WI38 (cell line): ENCODE measurements at regions not wholly inside any gene's neighbourhood (a gene's known extent, or its start where the extent isn't known, plus 50 kb on each side); places are given as distances from the start of the nearest gene placed in this dataset.
A peak's percentile ranks its signal among the peaks of the same experiment; 100 is the strongest.
"Not testable (repeated sequence)": the region's sequence is repeated elsewhere in the genome, so short reads cannot be mapped to it uniquely, and the experiment has no call there.

Source experiments
- H3K4me3 ChIP-seq: 2 replicates; pipeline ENCODE4 v1.5.1; 2011; ENCODE audit warnings: low read depth, mild to moderate bottlenecking, control low read depth, low read length
- CTCF ChIP-seq: IDR thresholded peaks from 2 replicates; pipeline ENCODE4 v1.5.1; 2012; ENCODE audit warnings: low read depth, mild to moderate bottlenecking, control low read depth, low read length

DNA sequence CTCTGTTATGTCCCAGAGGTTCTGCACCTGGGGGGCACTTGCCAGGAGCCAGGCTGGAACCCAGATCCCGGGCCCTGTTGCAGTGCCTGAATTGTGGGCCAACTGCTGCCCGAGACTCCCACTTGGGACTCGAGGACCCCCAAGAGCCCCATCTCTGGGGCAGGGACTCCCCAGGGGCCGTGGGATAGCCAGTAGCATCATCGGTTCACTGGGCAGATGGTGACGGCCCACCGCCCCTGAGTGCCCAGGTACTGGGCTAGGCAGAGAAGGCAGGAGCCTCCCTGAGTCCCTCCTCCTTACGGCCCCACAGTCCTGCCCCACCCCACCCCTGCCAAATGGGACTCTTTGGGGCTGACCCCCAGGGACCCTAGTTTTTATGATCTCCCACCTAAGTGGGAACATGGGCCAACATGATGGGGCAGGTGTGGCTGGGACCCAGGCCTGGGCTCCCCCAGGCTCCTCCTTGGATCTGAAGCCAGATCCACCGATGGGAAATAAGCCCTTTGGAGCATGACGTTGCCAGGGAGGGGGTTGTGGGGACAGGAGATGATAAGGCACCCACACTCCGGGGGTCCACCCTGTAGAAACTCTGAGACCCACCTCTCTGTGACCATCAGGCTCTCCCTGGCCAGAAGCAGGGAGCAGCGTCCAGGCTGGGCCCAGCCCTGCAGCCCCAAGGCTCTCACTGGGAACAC, 94.5 kb upstream of the FGF3 start:
- no peak overlapping the region for H3K4me3 ChIP-seq
- TF ChIP-seq CTCF: no peak

DNA sequence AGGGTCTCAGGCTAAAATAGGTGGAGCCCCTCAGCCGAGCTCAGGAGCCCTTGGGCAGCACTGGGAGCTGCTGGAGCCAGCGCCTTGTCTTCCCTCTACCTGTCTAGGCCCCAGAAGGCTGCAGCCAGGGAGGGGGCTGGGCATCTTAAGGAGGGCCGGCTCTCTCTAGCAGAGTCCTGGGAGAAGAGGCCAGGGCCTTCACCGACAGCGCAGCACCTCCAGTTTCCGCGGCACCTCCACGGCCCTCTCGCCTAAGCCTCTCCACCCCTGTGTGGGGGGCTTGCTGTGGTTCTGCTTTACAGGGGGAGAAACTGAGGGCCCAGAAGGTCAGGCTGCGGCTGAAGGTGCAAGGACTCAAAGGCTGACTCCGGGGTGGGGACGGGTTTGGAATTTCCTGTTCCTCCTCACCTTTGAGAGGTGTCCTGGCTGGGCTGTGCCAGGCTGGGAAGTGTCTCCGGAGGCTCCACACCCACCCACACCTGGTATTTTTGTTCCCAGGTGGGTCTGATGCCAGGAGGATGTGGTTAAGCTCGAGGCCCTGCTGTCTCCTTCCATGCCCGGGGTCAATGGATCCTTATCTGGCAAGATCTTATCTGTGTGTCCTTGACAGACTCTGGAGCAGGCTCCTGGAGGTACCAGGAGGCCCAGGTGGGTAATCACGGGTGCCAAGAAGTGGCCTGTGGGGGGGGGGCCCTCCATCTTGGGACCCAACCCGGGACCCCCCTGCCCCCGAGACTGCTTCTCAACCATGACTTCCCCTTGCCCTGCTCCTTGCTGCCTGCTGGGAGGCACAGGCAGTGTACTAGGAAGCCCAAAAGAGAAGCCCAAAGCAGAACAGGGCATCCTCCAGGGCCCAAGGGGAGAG, 95.3 kb upstream of the FGF3 start:
- TF ChIP-seq CTCF: no peak
- no peak overlapping the region for H3K4me3 ChIP-seq

GRCh38 chr11:69915151-69915500, 95.9 kb upstream of the FGF3 start:
- H3K4me3 ChIP-seq: no peak overlapping the region

GRCh38 chr11:69915501-69916250, 96.5 kb upstream of the FGF3 start:
- no peak overlapping the region for H3K4me3 ChIP-seq
- TF ChIP-seq CTCF: peak; percentile 79

More at GRCh38 chr11:69915151-69915500, 95.9 kb upstream of the FGF3 start:
- TF ChIP-seq CTCF: no peak

GRCh38 chr11:69916251-69916649, 97.0 kb upstream of the FGF3 start:
- H3K4me3 ChIP-seq: not testable (repeated sequence)

- no peak for TF ChIP-seq CTCF
- H3K4me3 ChIP-seq: no peak overlapping the region
Measured at GRCh38 chr11:69916806-69917387, 97.7 kb upstream of the FGF3 start.

- no peak for TF ChIP-seq CTCF
- H3K4me3 ChIP-seq: no peak overlapping the region
Measured at GRCh38 chr11:69917529-69917928, 98.3 kb upstream of the FGF3 start.
